ENCODE measurements at regions not wholly inside any gene's neighbourhood (a gene's known extent, or its start where the extent isn't known, plus 50 kb on each side); places are given as distances from the start of the nearest gene placed in this dataset.

DNA sequence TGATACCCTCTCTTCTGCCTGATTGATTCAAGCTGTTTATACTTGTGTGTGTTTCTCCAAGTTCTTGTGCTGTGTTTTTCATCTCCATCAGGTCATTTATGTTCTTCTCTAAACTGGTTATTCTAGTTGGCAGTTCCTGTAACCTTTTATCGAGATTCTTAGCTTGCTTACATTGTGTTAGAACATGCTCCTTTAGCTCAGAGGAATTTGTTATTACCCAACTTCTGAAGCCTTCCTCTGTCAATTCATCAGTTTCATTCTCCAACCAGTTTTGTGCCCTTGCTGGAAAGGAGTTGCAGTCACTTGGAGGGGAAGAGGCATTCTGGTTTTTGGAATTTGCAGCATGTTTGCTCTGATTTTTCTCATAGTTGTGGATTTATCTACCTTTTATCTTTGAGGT, 126.2 kb upstream of the FTMT start:
- TF ChIP-seq, protein P1, sequence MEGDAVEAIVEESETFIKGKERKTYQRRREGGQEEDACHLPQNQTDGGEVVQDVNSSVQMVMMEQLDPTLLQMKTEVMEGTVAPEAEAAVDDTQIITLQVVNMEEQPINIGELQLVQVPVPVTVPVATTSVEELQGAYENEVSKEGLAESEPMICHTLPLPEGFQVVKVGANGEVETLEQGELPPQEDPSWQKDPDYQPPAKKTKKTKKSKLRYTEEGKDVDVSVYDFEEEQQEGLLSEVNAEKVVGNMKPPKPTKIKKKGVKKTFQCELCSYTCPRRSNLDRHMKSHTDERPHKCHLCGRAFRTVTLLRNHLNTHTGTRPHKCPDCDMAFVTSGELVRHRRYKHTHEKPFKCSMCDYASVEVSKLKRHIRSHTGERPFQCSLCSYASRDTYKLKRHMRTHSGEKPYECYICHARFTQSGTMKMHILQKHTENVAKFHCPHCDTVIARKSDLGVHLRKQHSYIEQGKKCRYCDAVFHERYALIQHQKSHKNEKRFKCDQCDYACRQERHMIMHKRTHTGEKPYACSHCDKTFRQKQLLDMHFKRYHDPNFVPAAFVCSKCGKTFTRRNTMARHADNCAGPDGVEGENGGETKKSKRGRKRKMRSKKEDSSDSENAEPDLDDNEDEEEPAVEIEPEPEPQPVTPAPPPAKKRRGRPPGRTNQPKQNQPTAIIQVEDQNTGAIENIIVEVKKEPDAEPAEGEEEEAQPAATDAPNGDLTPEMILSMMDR (IDR thresholded peaks at IDR 0.05), result no peak
- TF ChIP-seq ZFX (IDR thresholded peaks at IDR 0.05; ENCODE audit: borderline replicate concordance), result no peak
- no peak overlapping the region for H3K27ac ChIP-seq

DNA sequence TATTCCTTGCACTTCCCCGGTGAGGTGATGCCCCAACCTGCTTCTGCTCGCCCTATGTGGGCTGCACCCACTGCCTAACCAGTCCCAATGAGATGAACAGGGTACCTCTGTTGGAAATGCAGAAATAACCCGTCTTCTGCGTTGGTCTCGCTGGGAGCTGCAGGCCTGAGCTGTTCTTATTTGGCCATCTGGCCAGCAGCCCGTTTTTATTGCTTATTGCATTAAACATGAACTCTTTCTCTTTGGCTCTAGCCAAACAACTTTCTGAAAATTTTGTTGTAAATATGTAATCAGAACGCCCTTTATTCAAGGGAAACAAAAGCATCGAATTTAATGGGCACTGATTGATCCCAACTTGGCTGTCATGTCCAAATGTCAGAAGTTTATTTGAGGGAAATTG, 124.7 kb upstream of the FTMT start:
- H3K27ac ChIP-seq, result no peak overlapping the region
- TF ChIP-seq, protein P1 (IDR thresholded peaks at IDR 0.05), result no peak
- TF ChIP-seq ZFX (IDR thresholded peaks at IDR 0.05; ENCODE audit: borderline replicate concordance), result no peak

DNA sequence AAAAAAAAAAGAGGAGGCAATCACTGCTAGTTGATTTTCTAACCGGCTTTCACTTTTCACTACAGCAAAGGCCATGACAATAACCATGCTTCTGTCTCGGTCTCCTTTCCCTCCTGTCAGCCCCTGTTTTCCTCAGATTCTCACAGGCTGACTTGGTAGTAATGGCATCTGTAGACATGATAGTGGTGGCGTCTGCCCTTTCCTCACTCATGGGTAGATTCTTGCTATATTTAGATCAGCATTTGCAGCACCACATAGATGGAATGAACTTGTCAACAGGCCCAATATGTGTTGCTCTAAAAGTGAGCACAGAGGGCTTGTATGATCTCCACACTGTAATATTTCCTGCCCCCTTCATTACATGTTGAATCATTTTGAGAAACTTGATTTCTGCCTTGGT, 120.3 kb upstream of the FTMT start:
- no peak for TF ChIP-seq ZFX (IDR thresholded peaks at IDR 0.05; ENCODE audit: borderline replicate concordance)
- TF ChIP-seq, protein P1 (IDR thresholded peaks at IDR 0.05), result no peak
- H3K27ac ChIP-seq, result no peak overlapping the region

DNA sequence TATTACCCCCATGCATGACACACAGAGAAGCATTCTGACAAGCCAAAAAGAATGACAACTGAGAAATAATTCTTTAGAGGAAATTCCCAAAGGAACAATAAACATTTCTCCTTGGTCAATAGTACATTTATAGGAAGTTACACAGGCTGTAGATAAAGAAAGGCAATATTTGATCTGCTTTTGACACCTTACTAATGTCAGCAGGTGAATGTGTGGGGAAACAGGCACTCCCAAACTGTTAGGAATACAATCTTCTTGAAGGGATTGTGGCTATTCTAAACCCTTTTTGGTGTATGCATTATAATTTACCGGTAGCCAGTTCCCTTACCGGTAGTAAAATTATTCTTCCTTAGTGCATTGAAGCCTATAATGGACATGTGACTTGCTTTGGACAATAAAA, 116.1 kb upstream of the FTMT start:
- no peak overlapping the region for H3K27ac ChIP-seq
- TF ChIP-seq ZFX (IDR thresholded peaks at IDR 0.05; ENCODE audit: borderline replicate concordance), result no peak
- TF ChIP-seq, protein P1 (IDR thresholded peaks at IDR 0.05), result no peak

DNA sequence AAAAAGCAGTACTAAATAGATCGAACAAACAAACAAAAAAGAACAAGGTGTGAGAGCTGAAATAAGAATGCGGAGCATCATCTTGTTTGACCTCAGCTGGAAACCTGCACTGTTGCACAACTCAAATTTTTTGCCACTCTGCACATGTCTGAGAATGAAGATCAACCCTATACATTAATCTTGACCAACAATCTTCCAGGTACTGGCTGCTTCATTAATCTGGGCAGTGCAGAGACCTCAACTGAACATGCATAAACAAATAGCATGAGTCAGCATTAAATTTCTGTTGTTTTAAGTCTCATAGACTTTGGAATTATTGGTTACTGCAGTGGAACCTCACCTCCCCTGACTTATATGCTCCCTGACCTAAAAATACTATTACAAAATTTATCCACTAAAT, 114.6 kb upstream of the FTMT start:
- H3K27ac ChIP-seq, result no peak overlapping the region
- TF ChIP-seq ZFX (IDR thresholded peaks at IDR 0.05; ENCODE audit: borderline replicate concordance), result no peak
- TF ChIP-seq, protein P1 (IDR thresholded peaks at IDR 0.05), result no peak

DNA sequence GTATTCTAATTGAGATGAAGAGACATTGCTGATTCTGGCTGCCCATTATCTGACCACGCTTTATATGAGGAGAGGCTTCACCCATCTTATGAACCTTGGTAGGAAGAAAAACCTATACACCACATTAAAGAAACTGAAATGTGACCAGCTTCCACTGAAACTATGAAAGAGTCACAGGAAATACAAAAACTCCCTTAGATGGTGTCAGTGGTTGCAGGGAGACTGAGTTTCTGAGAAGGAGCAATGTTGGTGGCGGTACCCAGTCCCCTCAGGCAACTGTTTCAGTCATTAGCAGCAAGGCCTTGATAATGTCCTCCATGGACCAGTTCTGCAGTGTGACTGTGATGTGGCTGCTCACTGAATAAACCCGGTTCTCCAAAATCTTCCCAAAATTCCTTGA, 110.5 kb upstream of the FTMT start:
- TF ChIP-seq ZFX (IDR thresholded peaks at IDR 0.05; ENCODE audit: borderline replicate concordance), result no peak
- TF ChIP-seq, protein P1 (IDR thresholded peaks at IDR 0.05), result no peak
- no peak overlapping the region for H3K27ac ChIP-seq

DNA sequence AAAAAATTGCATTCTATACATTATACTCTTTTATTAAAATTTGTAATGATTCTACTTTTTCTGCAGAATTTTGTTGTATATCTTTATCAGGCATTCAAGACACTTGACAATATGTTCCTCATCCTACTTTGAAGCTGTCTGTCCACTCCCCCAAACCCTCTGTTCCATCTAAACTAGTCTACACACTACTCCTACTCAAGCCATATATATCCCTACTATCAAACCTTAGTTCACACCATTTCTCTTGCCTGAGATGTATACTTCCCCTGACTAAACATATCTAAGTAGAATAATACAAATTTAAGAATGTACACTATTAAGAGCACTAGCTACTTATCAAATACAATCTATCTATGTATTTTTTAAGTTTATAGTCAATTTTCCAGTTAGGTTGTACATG, 107.1 kb upstream of the FTMT start:
- no peak for TF ChIP-seq ZFX (IDR thresholded peaks at IDR 0.05; ENCODE audit: borderline replicate concordance)
- TF ChIP-seq, protein P1 (IDR thresholded peaks at IDR 0.05), result no peak
- H3K27ac ChIP-seq, result no peak overlapping the region

All from 22Rv1 (cell line).